GM12878 (cell line): ENCODE measurements at regions not wholly inside any gene's neighbourhood (a gene's known extent, or its start where the extent isn't known, plus 50 kb on each side); places are given as distances from the start of the nearest gene placed in this dataset.

Experiments
- ATAC-seq: fragments of 200-7000 bp; cut with Tn5 transposase; 3 replicates; pipeline ENCODE4 v1.9.1; 2020; ENCODE audit warnings: mild to moderate bottlenecking, moderate library complexity
- BruUV-seq: library from RNA; stranded (reverse); fragments of 400-500 nt; replicated peaks from 2 replicates; lab custom pipeline; 2021; lab: Mats Ljungman, UMichigan
- CTCF ChIA-PET: fragments of 300-600 bp; sonication (Branson Sonifier 250); formaldehyde crosslinking; extraction: SDS; loops from one replicate; lab custom pipeline; 2021; ENCODE audit warnings: inconsistent platforms; lab: Yijun Ruan, JAX
- POLR2A ChIA-PET: fragments of 350-600 bp; formaldehyde crosslinking; extraction: SDS; loops from one replicate; lab custom pipeline; 2021; ENCODE audit warnings: inconsistent platforms; lab: Charles Lee
- RAD21 ChIA-PET: fragments of 300-600 bp; sonication (Branson Sonifier 250); formaldehyde crosslinking; loops from one replicate; lab custom pipeline; 2023; ENCODE audit warnings: antibody characterized with exemption; ENCODE audit not compliant: unreplicated experiment; lab: Charles Lee
- SMC1A ChIA-PET: fragments of 300-600 bp; sonication (Branson Sonifier 250); formaldehyde crosslinking; loops from one replicate; lab custom pipeline; 2023; ENCODE audit not compliant: unreplicated experiment, uncharacterized antibody; lab: Charles Lee
- DNase-seq: peaks from one replicate; pipeline ENCODE4 v3.0.0-alpha.2; 2011; ENCODE audit warnings: low read depth, low spot score
- FAIRE-seq: peaks from 3 replicates; lab custom pipeline; 2011; peaks lifted over from hg19 to GRCh38; lab: Jason Lieb, UNC
- H2AFZ ChIP-seq: 2 replicates; pipeline ENCODE4 v1.6.0; 2011; ENCODE audit warnings: low read depth, low read length, control low read depth; ENCODE audit not compliant: control insufficient read depth
- H3K27ac ChIP-seq: 2 replicates; pipeline ENCODE4 v1.5.1; 2011; ENCODE audit warnings: control low read depth; ENCODE audit not compliant: control insufficient read depth, insufficient read depth
- H3K27me3 ChIP-seq, 2 experiments: replicated peaks in 1 of 2; 2 replicates each; pipeline versions ENCODE4 v1.6.0 to v1.6.1; 2011; ENCODE audit warnings: low read length in 1 of 2; ENCODE audit not compliant: control insufficient read depth in 2 of 2, insufficient read depth in 2 of 2
- H3K36me3 ChIP-seq, 2 experiments: 2 replicates each; pipeline ENCODE4 v1.5.1; 2011; ENCODE audit warnings: low read length in 1 of 2; ENCODE audit not compliant: control insufficient read depth in 2 of 2, insufficient read depth in 2 of 2
- H3K4me1 ChIP-seq: 2 replicates; pipeline ENCODE4 v1.6.1; 2011; ENCODE audit warnings: mild to moderate bottlenecking, low read length, moderate library complexity, mixed read lengths; ENCODE audit not compliant: control insufficient read depth, insufficient read depth
- H3K4me2 ChIP-seq: 2 replicates; pipeline ENCODE4 v1.6.0; 2011; ENCODE audit warnings: control low read depth; ENCODE audit not compliant: control insufficient read depth, insufficient read depth
- H3K4me3 ChIP-seq: fragments of 200-600 bp; sonication (generic); 2 replicates; pipeline ENCODE4 v1.5.1; 2016
- H3K79me2 ChIP-seq: 2 replicates; pipeline ENCODE4 v1.6.0; 2011; ENCODE audit warnings: low read length; ENCODE audit not compliant: control insufficient read depth, insufficient read depth
- H3K9ac ChIP-seq: 2 replicates; pipeline ENCODE4 v1.8.0; 2011; ENCODE audit warnings: low read length, control low read depth, mixed read lengths; ENCODE audit not compliant: control insufficient read depth, insufficient read depth
- H3K9me3 ChIP-seq: replicated peaks from 3 replicates; pipeline ENCODE4 v1.5.1; 2011; ENCODE audit warnings: mild to moderate bottlenecking, low read length; ENCODE audit not compliant: control insufficient read depth, insufficient read depth
- H4K20me1 ChIP-seq: 2 replicates; pipeline ENCODE4 v1.6.0; 2011; ENCODE audit not compliant: control insufficient read depth, insufficient read depth
- BHLHE40 ChIP-seq, 2 experiments: fragments of 450-650 bp in 1 of 2; IDR thresholded peaks; 2 replicates each; pipeline ENCODE4 v1.6.1; 2011 to 2017; ENCODE audit warnings: low read depth in 2 of 2, borderline replicate concordance in 1 of 2, improper control_type of control experiment in 1 of 2, low read length in 1 of 2, mild to moderate bottlenecking in 1 of 2
- MTA3 ChIP-seq: IDR thresholded peaks from 2 replicates; pipeline ENCODE4 v1.6.1; 2012; ENCODE audit warnings: low read length, inconsistent platforms, borderline replicate concordance
- TBL1XR1 ChIP-seq: IDR thresholded peaks from 2 replicates; pipeline ENCODE4 v1.6.1; 2012; ENCODE audit warnings: low read depth, low read length, improper control_type of control experiment
- WGBS: methylation state at CpG from one replicate; pipeline ENCODE4 v1.1.6; 2016; ENCODE audit warnings: low lambda C conversion rate; ENCODE audit not compliant: insufficient replicate concordance, insufficient coverage; ENCODE audit errors: missing lambda C conversion rate; 5-methylcytosine and 5-hydroxymethylcytosine counted together
- in situ Hi-C: fragments of 300-500 bp; cut with MboI; formaldehyde crosslinking; loops from 9 replicates; pipeline ENCODE4 v1.14.3; 2018; ENCODE audit warnings: mixed read lengths
- intact Hi-C: fragments of 100-400 bp; cut with micrococcal nuclease; formaldehyde crosslinking; loops from one replicate; pipeline ENCODE4 v1.14.2; 2022; ENCODE audit not compliant: unreplicated experiment
- TF ChIP-seq, protein P1 (sequence below): IDR thresholded peaks from 2 replicates; pipeline ENCODE4 v1.6.1; 2012; ENCODE audit warnings: mild to moderate bottlenecking, low read depth, low read length
- TF ChIP-seq, protein P2 (sequence below): IDR thresholded peaks from 2 replicates; pipeline ENCODE4 v1.6.1; 2011; ENCODE audit warnings: borderline replicate concordance, low read depth, mild to moderate bottlenecking, moderate library complexity, mixed read lengths, low read length; ENCODE audit not compliant: insufficient read depth; ENCODE audit errors: extremely low read length

DNA sequence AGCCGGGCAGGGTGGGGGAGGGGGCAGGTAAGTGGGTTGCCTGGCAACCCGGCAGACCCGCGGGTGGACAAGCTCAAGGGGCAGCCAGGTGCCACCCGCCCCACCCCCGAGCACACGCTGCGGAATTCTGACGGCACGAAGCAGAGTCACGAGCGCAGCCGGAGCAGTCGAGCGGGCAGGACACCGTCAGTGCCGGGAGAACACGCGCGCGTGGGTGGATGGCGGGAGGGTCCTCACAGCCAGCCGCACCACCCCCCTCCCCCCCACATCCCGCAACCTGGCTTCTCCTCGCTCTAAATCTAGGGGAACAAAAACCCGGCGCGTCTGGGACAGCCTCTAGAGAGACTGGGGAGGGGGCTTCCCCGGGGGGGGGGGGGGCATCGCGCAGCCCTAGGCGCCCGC, 133.1 kb upstream of the HSD17B12 start (continued):
- TF ChIP-seq, protein P1, sequence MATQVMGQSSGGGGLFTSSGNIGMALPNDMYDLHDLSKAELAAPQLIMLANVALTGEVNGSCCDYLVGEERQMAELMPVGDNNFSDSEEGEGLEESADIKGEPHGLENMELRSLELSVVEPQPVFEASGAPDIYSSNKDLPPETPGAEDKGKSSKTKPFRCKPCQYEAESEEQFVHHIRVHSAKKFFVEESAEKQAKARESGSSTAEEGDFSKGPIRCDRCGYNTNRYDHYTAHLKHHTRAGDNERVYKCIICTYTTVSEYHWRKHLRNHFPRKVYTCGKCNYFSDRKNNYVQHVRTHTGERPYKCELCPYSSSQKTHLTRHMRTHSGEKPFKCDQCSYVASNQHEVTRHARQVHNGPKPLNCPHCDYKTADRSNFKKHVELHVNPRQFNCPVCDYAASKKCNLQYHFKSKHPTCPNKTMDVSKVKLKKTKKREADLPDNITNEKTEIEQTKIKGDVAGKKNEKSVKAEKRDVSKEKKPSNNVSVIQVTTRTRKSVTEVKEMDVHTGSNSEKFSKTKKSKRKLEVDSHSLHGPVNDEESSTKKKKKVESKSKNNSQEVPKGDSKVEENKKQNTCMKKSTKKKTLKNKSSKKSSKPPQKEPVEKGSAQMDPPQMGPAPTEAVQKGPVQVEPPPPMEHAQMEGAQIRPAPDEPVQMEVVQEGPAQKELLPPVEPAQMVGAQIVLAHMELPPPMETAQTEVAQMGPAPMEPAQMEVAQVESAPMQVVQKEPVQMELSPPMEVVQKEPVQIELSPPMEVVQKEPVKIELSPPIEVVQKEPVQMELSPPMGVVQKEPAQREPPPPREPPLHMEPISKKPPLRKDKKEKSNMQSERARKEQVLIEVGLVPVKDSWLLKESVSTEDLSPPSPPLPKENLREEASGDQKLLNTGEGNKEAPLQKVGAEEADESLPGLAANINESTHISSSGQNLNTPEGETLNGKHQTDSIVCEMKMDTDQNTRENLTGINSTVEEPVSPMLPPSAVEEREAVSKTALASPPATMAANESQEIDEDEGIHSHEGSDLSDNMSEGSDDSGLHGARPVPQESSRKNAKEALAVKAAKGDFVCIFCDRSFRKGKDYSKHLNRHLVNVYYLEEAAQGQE, result no peak
- no peak for TF ChIP-seq TBL1XR1

- Histone ChIP-seq H4K20me1 (no peaks in the 10 kb centered on the region), H3K36me3 (no peaks in the 10 kb centered on the region), H3K27ac (no peak overlapping the region), H3K79me2 (no peaks in the 10 kb centered on the region), H3K4me3 (no peak overlapping the region), H3K4me1 (peaks cover under 1% of the 10 kb centered on the region; the same call in 1 of the 2 replicates), H3K27me3 (peaks cover under 1 to 6% of the 10 kb centered on the region in 2 experiments), H3K4me2 (no peak overlapping the region), H3K9me3 (no peaks in the 10 kb centered on the region; the same call in 2 of the 3 replicates), H3K9ac (no peak overlapping the region), H2AFZ (no peak overlapping the region)
- in situ Hi-C loops, result loop anchor here (5.0 kb wide), 1 partner anchor 49 kb away; no protein-coding TSS in a partner anchor
- ATAC-seq (no peak), FAIRE-seq (no peak), DNase-seq (no peak)
- SMC1A ChIA-PET, result no interaction called here
- no peak for TF ChIP-seq MTA3
- peak in 1 of 2 experiments; percentile 30; a peak in 1 of 4 replicates for TF ChIP-seq BHLHE40 (IDR thresholded peaks at IDR 0.05; ENCODE audit: borderline replicate concordance in 1 of 2, low read depth in 2 of 2, low read length in 1 of 2)
- TF ChIP-seq, protein P2, sequence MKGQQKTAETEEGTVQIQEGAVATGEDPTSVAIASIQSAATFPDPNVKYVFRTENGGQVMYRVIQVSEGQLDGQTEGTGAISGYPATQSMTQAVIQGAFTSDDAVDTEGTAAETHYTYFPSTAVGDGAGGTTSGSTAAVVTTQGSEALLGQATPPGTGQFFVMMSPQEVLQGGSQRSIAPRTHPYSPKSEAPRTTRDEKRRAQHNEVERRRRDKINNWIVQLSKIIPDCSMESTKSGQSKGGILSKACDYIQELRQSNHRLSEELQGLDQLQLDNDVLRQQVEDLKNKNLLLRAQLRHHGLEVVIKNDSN, result peak; percentile 4
- no TSS peak for BruUV-seq
- POLR2A ChIA-PET, result no interaction called here
- 62% methylated on average over 16 of the region's 51 CpGs for WGBS
- CTCF ChIA-PET, result no interaction called here
- RAD21 ChIA-PET, result no interaction called here
- intact Hi-C loops, result no loop called here
Observed at GRCh38 chr11:43547889-43548381, 132.6 kb upstream of the HSD17B12 start.
